H1 (cell line): ENCODE measurements at regions not wholly inside any gene's neighbourhood (a gene's known extent, or its start where the extent isn't known, plus 50 kb on each side); places are given as distances from the start of the nearest gene placed in this dataset.

ENCODE experiments used
- CTCF ChIA-PET: fragments of 300-600 bp; sonication (Branson Sonifier 250); formaldehyde crosslinking; loops from one replicate; lab custom pipeline; 2021; ENCODE audit not compliant: partially characterized antibody; lab: Charles Lee
- POLR2A ChIA-PET: fragments of 300-600 bp; sonication (Branson Sonifier 250); formaldehyde crosslinking; loops from one replicate; lab custom pipeline; 2021; ENCODE audit warnings: inconsistent platforms; ENCODE audit not compliant: partially characterized antibody; lab: Charles Lee
- DNase-seq, 2 experiments: peaks; one replicate each; pipeline versions ENCODE4 v3.0.0 to v3.0.0-alpha.2; 2010 to 2022; ENCODE audit warnings: low spot score in 2 of 2, low read depth in 1 of 2, mixed read lengths in 1 of 2
- FAIRE-seq: peaks from 2 replicates; lab custom pipeline; 2011; peaks lifted over from hg19 to GRCh38; lab: Jason Lieb, UNC
- H2AFZ ChIP-seq: 2 replicates; pipeline ENCODE4 v1.8.1; 2012; ENCODE audit warnings: low read length, inconsistent platforms
- H2AK5ac ChIP-seq: 2 replicates; pipeline ENCODE4 v1.6.1; 2013; ENCODE audit warnings: low read depth, low read length
- H2BK120ac ChIP-seq: replicated peaks from 2 replicates; pipeline ENCODE3; 2013; ENCODE audit warnings: low read depth, low read length, inconsistent platforms
- H2BK12ac ChIP-seq: 2 replicates; pipeline ENCODE4 v1.6.1; 2013; ENCODE audit warnings: low read depth, low read length
- H2BK15ac ChIP-seq: 2 replicates; pipeline ENCODE4 v1.6.1; 2013; ENCODE audit warnings: low read length
- H2BK20ac ChIP-seq: 2 replicates; pipeline ENCODE4 v1.6.1; 2013; ENCODE audit warnings: low read length
- H2BK5ac ChIP-seq: 2 replicates; pipeline ENCODE4 v1.6.1; 2013; ENCODE audit warnings: low read depth, low read length
- H3K14ac ChIP-seq: 2 replicates; pipeline ENCODE4 v1.6.1; 2013; ENCODE audit warnings: inconsistent platforms; ENCODE audit not compliant: insufficient read length
- H3K18ac ChIP-seq: 2 replicates; pipeline ENCODE4 v1.6.1; 2013; ENCODE audit warnings: low read length; ENCODE audit errors: extremely low read depth
- H3K23ac ChIP-seq: 2 replicates; pipeline ENCODE4 v1.6.1; 2013; ENCODE audit warnings: inconsistent platforms; ENCODE audit not compliant: insufficient read length
- H3K23me2 ChIP-seq: 2 replicates; pipeline ENCODE4 v1.6.1; 2013; ENCODE audit warnings: low read depth, low read length
- H3K27ac ChIP-seq: 2 replicates; pipeline ENCODE4 v1.6.1; 2011; ENCODE audit warnings: low read depth, low read length, inconsistent platforms
- H3K27me3 ChIP-seq, 4 experiments: replicated peaks in 1 of 4; 1 replicate in 1 of 4; 2 replicates in 3 of 4; pipeline versions ENCODE4 v1.6.1 to v1.8.1; 2011 to 2013; ENCODE audit warnings: low read length in 3 of 4, mild to moderate bottlenecking in 3 of 4, inconsistent platforms in 2 of 4, mixed read lengths in 2 of 4, moderate library complexity in 1 of 4; ENCODE audit not compliant: control insufficient read depth in 3 of 4, insufficient read depth in 3 of 4; ENCODE audit errors: extremely low read depth in 1 of 4
- H3K36me3 ChIP-seq, 4 experiments: 2 replicates each; pipeline versions ENCODE4 v1.6.1 to v1.8.1; 2011 to 2013; ENCODE audit warnings: mild to moderate bottlenecking in 4 of 4, low read length in 3 of 4, moderate library complexity in 2 of 4, control low read depth in 1 of 4, inconsistent platforms in 1 of 4; ENCODE audit not compliant: insufficient read depth in 4 of 4, control insufficient read depth in 2 of 4
- H3K4ac ChIP-seq: replicated peaks from 2 replicates; pipeline ENCODE3; 2013; ENCODE audit warnings: low read length, low read depth, mixed read lengths, inconsistent platforms; ENCODE audit not compliant: insufficient read length
- H3K4me1 ChIP-seq, 4 experiments: replicated peaks in 1 of 4; 1 replicate in 1 of 4; 2 replicates in 3 of 4; pipeline versions ENCODE4 v1.6.1 to v1.8.1; 2011 to 2013; ENCODE audit warnings: low read length in 3 of 4, inconsistent platforms in 2 of 4, mixed read lengths in 1 of 4; ENCODE audit not compliant: insufficient read depth in 4 of 4, control insufficient read depth in 3 of 4
- H3K4me2 ChIP-seq, 2 experiments: 2 replicates each; pipeline versions ENCODE4 v1.6.1 to v1.8.1; 2011 to 2013; ENCODE audit warnings: low read depth in 2 of 2, low read length in 2 of 2, control low read depth in 1 of 2, inconsistent platforms in 1 of 2, mild to moderate bottlenecking in 1 of 2; ENCODE audit not compliant: insufficient read depth in 1 of 2
- H3K4me3 ChIP-seq, 4 experiments: fragments of 200-600, 300-600 bp in 1 of 4; sonication (generic), shearing (Covaris generic), sonication (Bioruptor Twin) in 1 of 4; 2 replicates each; pipeline versions ENCODE4 v1.5.1 to v1.8.1; 2011 to 2016; ENCODE audit warnings: low read length in 4 of 4, low read depth in 3 of 4, control low read depth in 2 of 4, inconsistent platforms in 2 of 4, mild to moderate bottlenecking in 2 of 4, mixed read lengths in 1 of 4, moderate library complexity in 1 of 4; ENCODE audit not compliant: insufficient read depth in 2 of 4; ENCODE audit errors: extremely low read depth in 1 of 4
- H3K56ac ChIP-seq: replicated peaks from 2 replicates; pipeline ENCODE3; 2013; ENCODE audit warnings: low read depth, mild to moderate bottlenecking, mixed read lengths, low read length, inconsistent platforms; ENCODE audit not compliant: insufficient read length
- H3K79me1 ChIP-seq: 2 replicates; pipeline ENCODE4 v1.6.1; 2013; ENCODE audit warnings: low read depth, low read length, control low read depth
- H3K79me2 ChIP-seq, 2 experiments: 2 replicates each; pipeline versions ENCODE4 v1.6.1 to v1.8.1; 2012 to 2013; ENCODE audit warnings: low read length in 2 of 2, mild to moderate bottlenecking in 2 of 2, inconsistent platforms in 1 of 2; ENCODE audit not compliant: insufficient read depth in 2 of 2, control insufficient read depth in 1 of 2
- H3K9ac ChIP-seq, 4 experiments: replicated peaks in 1 of 4; 1 replicate in 1 of 4; 2 replicates in 3 of 4; pipeline versions ENCODE4 v1.6.1 to v1.8.1; 2011 to 2013; ENCODE audit warnings: low read depth in 3 of 4, low read length in 3 of 4, control low read depth in 2 of 4, mild to moderate bottlenecking in 2 of 4, moderate library complexity in 2 of 4, inconsistent platforms in 1 of 4; ENCODE audit errors: extremely low read depth in 1 of 4
- H3K9me3 ChIP-seq, 2 experiments: 2 replicates each; pipeline versions ENCODE4 v1.6.1 to v1.8.1; 2012 to 2013; ENCODE audit warnings: mild to moderate bottlenecking in 2 of 2, moderate library complexity in 2 of 2, control low read depth in 1 of 2, inconsistent platforms in 1 of 2, low read depth in 1 of 2, low read length in 1 of 2, mixed read lengths in 1 of 2; ENCODE audit not compliant: insufficient read depth in 2 of 2
- H4K20me1 ChIP-seq, 2 experiments: replicated peaks in 1 of 2; 2 replicates each; pipeline versions ENCODE3 to v1.8.1; 2011 to 2013; ENCODE audit warnings: inconsistent platforms in 2 of 2, low read length in 2 of 2, mild to moderate bottlenecking in 1 of 2; ENCODE audit not compliant: insufficient read depth in 2 of 2, control insufficient read depth in 1 of 2
- H4K5ac ChIP-seq: 2 replicates; pipeline ENCODE4 v1.6.1; 2013; ENCODE audit warnings: low read length, low read depth, mixed read lengths, inconsistent platforms; ENCODE audit not compliant: insufficient read length
- H4K8ac ChIP-seq: 2 replicates; pipeline ENCODE4 v1.8.0; 2013; ENCODE audit warnings: mild to moderate bottlenecking, moderate library complexity, low read length, inconsistent platforms; ENCODE audit not compliant: insufficient read depth; ENCODE audit errors: extremely low read depth
- H4K91ac ChIP-seq: replicated peaks from 2 replicates; pipeline ENCODE3; 2013; ENCODE audit warnings: low read length, mixed read lengths, inconsistent platforms; ENCODE audit not compliant: insufficient read length
- BACH1 ChIP-seq: IDR thresholded peaks from 2 replicates; pipeline ENCODE4 v1.6.1; 2012; ENCODE audit warnings: low read length, improper control_type of control experiment
- CBX8 ChIP-seq: fragments of 300-800, 300-1000 bp; sonication (generic); IDR thresholded peaks from 2 replicates; pipeline ENCODE4 v1.7.1; 2016; ENCODE audit warnings: low read depth, low read length, borderline replicate concordance
- CEBPB ChIP-seq: IDR thresholded peaks from 2 replicates; pipeline ENCODE4 v1.6.1; 2012; ENCODE audit warnings: low read depth, low read length
- EP300 ChIP-seq, 2 experiments: IDR thresholded peaks; 1 replicate in 1 of 2; 2 replicates in 1 of 2; pipeline ENCODE4 v1.6.1; 2011 to 2012; ENCODE audit warnings: low read depth in 2 of 2, low read length in 2 of 2, mild to moderate bottlenecking in 2 of 2, borderline replicate concordance in 1 of 2, inconsistent platforms in 1 of 2, moderate library complexity in 1 of 2
- GABPA ChIP-seq: IDR thresholded peaks from 2 replicates; pipeline ENCODE4 v1.6.1; 2011; ENCODE audit warnings: mild to moderate bottlenecking, low read length, moderate library complexity, borderline replicate concordance; ENCODE audit not compliant: insufficient read depth
- KDM1A ChIP-seq: fragments of 200-600, 300-600 bp; sonication (generic); IDR thresholded peaks from 2 replicates; pipeline ENCODE4 v1.7.1; 2016; ENCODE audit warnings: mild to moderate bottlenecking, low read length, borderline replicate concordance
- KDM4A ChIP-seq: IDR thresholded peaks from one replicate; pipeline ENCODE4 v1.7.1; 2012; ENCODE audit warnings: low read depth, mild to moderate bottlenecking, moderate library complexity, low read length, inconsistent platforms; ENCODE audit not compliant: severe bottlenecking
- NRF1 ChIP-seq: IDR thresholded peaks from 2 replicates; pipeline ENCODE4 v1.6.1; 2011; ENCODE audit warnings: mild to moderate bottlenecking, low read depth, low read length, improper control_type of control experiment
- SIN3A ChIP-seq, 2 experiments: IDR thresholded peaks in 1 of 2; conservative IDR thresholded peaks in 1 of 2; 2 replicates each; pipeline ENCODE4 v1.6.1; 2011 to 2012; ENCODE audit warnings: low read length in 2 of 2, improper control_type of control experiment in 1 of 2, low read depth in 1 of 2, mild to moderate bottlenecking in 1 of 2
- SUZ12 ChIP-seq: fragments of 200-600 bp; sonication (generic); IDR thresholded peaks from 2 replicates; pipeline ENCODE4 v1.6.1; 2012; ENCODE audit warnings: mild to moderate bottlenecking, inconsistent platforms, low read length, moderate library complexity, mixed read lengths
- TBP ChIP-seq: IDR thresholded peaks from 2 replicates; pipeline ENCODE4 v1.6.1; 2011; ENCODE audit warnings: low read depth, low read length, improper control_type of control experiment
- ZNF274 ChIP-seq: IDR thresholded peaks from 2 replicates; pipeline ENCODE4 v1.7.0; 2012; ENCODE audit warnings: low read length, borderline replicate concordance; ENCODE audit errors: extremely low read depth
- TF ChIP-seq, protein P1 (sequence below), 3 experiments: IDR thresholded peaks; 1 replicate in 2 of 3; 2 replicates in 1 of 3; pipeline versions ENCODE4 v1.5.1 to v1.6.1; 2011; ENCODE audit warnings: low read length in 3 of 3, mild to moderate bottlenecking in 3 of 3, inconsistent platforms in 2 of 3, low read depth in 1 of 3, moderate library complexity in 1 of 3; ENCODE audit not compliant: insufficient read depth in 1 of 3; ENCODE audit errors: control extremely low read depth in 1 of 3

DNA sequence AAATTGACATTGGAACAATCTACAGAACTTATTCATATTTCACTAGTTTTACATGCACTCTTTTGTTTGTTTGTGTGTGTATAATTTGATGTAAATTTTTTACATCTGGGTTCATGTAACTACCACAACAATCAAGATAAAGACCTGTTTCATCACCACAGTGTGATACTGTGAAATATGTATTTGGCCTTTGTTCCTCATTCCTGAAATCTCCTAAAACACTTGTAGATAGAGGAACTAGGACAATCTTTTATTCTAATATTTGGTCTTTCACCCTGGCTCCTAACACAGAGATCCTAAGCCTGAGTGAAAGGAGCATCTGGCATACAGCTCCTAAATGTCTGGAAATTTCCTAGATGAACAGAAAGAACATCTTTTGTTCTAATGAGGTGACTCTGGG, 155.0 kb upstream of the GPR149 start:
- H2BK120ac ChIP-seq, result no peak overlapping the region
- H3K27me3 ChIP-seq, result no peaks in the 10 kb centered on the region
- no peak overlapping the region for H4K8ac ChIP-seq
- H2BK5ac ChIP-seq, result no peak overlapping the region
- H3K79me2 ChIP-seq, result no peaks in the 10 kb centered on the region
- no peaks in the 10 kb centered on the region for H3K4me1 ChIP-seq
- H3K4ac ChIP-seq, result no peak overlapping the region
- H3K79me1 ChIP-seq, result no peaks in the 10 kb centered on the region
- no peaks in the 10 kb centered on the region for H3K36me3 ChIP-seq
- no peak overlapping the region for H3K27ac ChIP-seq
- no peaks in the 10 kb centered on the region for H3K9me3 ChIP-seq
- ChIA-PET CTCF (interaction anchor here (1.3 to 1.8 kb wide), 3 partner anchors 18 to 737 kb away, joined by 3 to 4 read pairs (median 3); no protein-coding TSS in a partner anchor), POLR2A (no interaction called here)
- DNase-seq, result no peak
- H2AFZ ChIP-seq, result no peak overlapping the region
- no peak for FAIRE-seq
- H2AK5ac ChIP-seq, result no peak overlapping the region
- H4K5ac ChIP-seq, result no peak overlapping the region
- no peak overlapping the region for H2BK12ac ChIP-seq
- no peak overlapping the region for H3K18ac ChIP-seq
- H2BK15ac ChIP-seq, result no peak overlapping the region
- H4K20me1 ChIP-seq, result no peaks in the 10 kb centered on the region
- H3K23me2 ChIP-seq, result no peaks in the 10 kb centered on the region
- no peak overlapping the region for H4K91ac ChIP-seq
- H2BK20ac ChIP-seq, result no peak overlapping the region
- H3K56ac ChIP-seq, result no peak overlapping the region
- no peak overlapping the region for H3K23ac ChIP-seq
- H3K9ac ChIP-seq, result no peak overlapping the region
- no peak overlapping the region for H3K4me2 ChIP-seq
- H3K4me3 ChIP-seq, result no peak overlapping the region
- no peak overlapping the region for H3K14ac ChIP-seq
- TF ChIP-seq BACH1, result no peak
- TF ChIP-seq SIN3A (conservative IDR thresholded peaks at IDR 0.05 in 1 of 2, IDR thresholded peaks at IDR 0.05 in 1 of 2; ENCODE audit: low read depth in 1 of 2, low read length in 2 of 2), result no peak
- TF ChIP-seq EP300 (IDR thresholded peaks at IDR 0.05; ENCODE audit: borderline replicate concordance in 1 of 2, low read depth in 2 of 2, low read length in 2 of 2), result no peak
- no peak for TF ChIP-seq KDM4A
- TF ChIP-seq CEBPB, result no peak
- TF ChIP-seq GABPA, result no peak
- no peak for TF ChIP-seq CBX8
- no peak for TF ChIP-seq SUZ12
- TF ChIP-seq KDM1A, result no peak
- TF ChIP-seq NRF1, result no peak
- TF ChIP-seq TBP, result no peak
- TF ChIP-seq ZNF274, result no peak
- TF ChIP-seq, protein P1, sequence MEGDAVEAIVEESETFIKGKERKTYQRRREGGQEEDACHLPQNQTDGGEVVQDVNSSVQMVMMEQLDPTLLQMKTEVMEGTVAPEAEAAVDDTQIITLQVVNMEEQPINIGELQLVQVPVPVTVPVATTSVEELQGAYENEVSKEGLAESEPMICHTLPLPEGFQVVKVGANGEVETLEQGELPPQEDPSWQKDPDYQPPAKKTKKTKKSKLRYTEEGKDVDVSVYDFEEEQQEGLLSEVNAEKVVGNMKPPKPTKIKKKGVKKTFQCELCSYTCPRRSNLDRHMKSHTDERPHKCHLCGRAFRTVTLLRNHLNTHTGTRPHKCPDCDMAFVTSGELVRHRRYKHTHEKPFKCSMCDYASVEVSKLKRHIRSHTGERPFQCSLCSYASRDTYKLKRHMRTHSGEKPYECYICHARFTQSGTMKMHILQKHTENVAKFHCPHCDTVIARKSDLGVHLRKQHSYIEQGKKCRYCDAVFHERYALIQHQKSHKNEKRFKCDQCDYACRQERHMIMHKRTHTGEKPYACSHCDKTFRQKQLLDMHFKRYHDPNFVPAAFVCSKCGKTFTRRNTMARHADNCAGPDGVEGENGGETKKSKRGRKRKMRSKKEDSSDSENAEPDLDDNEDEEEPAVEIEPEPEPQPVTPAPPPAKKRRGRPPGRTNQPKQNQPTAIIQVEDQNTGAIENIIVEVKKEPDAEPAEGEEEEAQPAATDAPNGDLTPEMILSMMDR (IDR thresholded peaks at IDR 0.05; ENCODE audit: control extremely low read depth in 1 of 3, insufficient read depth in 1 of 3, low read depth in 1 of 3, low read length in 3 of 3), result no peak
